H54 (cell line): ENCODE measurements at regions not wholly inside any gene's neighbourhood (a gene's known extent, or its start where the extent isn't known, plus 50 kb on each side); places are given as distances from the start of the nearest gene placed in this dataset.

Source experiments
- DNase-seq: peaks from one replicate; pipeline ENCODE4 v3.0.0; 2011; ENCODE audit warnings: low spot score, mixed read lengths; ENCODE audit not compliant: insufficient read length
- FAIRE-seq: peaks from 3 replicates; lab custom pipeline; 2011; peaks lifted over from hg19 to GRCh38; lab: Jason Lieb, UNC
- POLR2A ChIP-seq: IDR thresholded peaks from 2 replicates; pipeline ENCODE4 v1.6.1; 2011; ENCODE audit warnings: low read depth, mild to moderate bottlenecking, low read length

DNA sequence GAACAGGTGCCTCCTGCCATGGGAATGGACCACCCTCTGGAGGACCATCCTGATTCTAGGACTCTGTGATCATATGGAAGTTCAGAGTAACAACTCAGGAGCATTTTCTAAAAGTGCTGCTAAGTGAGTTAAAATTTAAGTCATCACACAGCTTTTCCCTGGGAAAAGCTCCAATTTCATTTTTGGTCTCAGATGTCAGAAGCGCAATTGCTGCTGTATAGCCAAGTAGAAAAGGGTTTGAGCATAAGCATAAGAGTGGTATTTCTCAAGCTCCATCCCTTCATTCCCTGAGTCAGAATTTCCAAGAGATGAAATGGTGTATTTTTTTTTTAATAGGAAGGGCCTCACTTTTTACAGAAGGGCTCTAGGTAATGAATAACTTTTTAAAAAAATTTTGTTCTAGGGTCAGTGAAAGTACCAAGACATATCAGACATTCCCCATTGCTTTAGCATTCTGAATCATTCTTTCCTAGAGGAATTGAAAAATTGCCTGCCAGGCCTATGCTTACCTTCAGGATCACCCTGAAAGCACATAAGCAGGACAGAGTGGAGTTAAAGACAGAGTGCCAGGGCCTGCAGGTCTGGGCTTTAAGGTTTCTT, 564.5 kb upstream of the ISX start:
- DNase-seq (no peak), FAIRE-seq (no peak)
- TF ChIP-seq POLR2A, result no peak

DNA sequence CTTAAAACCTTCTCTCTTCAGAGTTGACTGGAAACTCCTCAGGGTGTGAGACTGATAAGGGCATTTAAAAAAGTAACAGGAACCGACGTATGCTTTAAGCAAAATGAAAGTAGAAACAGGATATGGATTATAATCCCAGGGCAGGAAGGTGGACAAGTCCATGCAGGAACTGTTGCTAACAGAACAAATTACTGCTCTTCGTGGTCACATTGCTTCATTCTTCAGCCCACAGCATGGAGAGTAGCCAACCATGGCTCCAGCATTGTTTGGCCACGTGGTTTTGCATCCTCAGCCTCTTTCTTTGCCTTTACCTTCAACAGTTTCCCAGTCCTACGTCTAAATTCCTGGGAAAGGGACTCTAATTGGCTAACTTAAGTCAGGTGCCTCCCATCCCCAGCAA, 563.1 kb upstream of the ISX start:
- no peak for TF ChIP-seq POLR2A
- FAIRE-seq (no peak), DNase-seq (no peak)

DNA sequence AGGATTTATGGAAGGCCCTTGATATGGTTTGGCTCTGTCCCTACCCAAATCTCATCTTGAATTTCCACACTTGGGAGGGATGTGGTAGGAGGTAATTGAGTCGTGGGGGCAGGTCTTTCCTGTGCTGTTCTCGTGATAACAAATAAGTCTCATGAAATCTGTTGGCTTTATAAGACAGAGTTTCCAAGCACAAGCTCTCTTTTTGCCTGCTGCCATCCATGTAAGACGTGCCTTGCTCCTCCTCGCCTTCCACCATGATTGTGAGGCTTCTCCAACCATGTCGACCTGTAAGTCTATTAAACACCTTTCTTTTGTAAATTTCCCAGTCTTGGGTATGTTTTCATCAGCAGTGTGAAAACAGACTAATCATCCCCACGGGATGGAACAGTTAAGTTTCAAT, 557.2 kb upstream of the ISX start:
- FAIRE-seq (no peak), DNase-seq (no peak)
- TF ChIP-seq POLR2A, result no peak

DNA sequence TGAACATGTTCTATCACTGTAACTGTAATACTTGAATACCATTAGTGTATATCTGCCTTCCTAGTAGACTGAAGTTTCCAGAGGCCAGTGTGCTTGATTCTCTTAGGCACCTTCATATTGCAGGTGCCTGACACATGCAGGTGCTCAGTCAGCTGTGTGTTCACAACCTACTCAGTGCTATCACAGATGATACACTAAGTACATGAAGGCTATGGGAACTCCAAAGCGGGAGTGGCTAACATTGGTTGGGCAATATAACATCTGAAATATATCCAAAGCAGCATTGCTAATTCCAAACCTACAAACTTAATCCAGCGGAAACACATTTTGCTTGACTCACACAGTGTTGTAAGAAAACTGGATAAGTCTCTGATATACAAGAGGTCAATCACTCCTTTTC, 539.3 kb upstream of the ISX start:
- no peak for TF ChIP-seq POLR2A
- FAIRE-seq, result no peak
- DNase-seq, result no peak

DNA sequence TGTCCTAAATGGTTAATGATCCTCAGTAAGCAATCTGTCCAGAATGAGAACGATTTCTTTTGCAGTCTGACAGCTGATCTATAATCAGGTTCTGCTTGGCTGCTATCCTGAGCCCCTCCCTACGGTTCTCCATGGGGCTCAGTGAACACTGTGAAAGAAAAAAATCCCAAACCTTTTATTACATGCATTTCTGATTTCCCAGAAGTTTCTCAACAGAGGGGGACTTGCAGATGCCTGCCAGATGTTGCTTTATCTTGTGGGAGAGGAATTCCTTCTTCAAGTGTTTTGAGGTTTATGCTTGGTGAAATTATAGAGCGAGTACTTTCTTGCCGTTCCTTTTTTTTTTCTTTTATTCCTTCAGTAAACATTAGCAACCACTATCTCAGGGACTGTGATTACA, 531.9 kb upstream of the ISX start:
- FAIRE-seq, result no peak
- no peak for DNase-seq
- TF ChIP-seq POLR2A, result no peak

DNA sequence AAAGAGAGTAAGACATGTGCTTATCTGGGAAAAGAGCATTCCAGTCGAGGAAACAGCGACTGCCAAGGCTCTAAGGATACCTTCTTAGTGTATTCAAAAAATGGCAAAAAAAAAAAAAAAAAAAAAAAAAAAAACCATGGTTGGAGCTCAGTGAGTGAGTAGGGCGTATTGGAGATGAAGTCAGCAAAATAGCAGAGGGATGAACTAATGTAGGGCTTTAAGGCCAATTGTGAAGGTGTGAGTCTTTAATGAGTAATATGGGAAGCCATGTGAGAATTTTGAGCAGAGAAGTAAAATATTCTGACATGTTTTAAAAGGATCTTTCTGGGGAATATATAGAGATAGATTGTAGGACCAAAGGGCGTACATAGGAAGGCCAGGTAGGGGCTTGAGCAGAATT, 498.6 kb upstream of the ISX start:
- no peak for FAIRE-seq
- no peak for TF ChIP-seq POLR2A
- no peak for DNase-seq

DNA sequence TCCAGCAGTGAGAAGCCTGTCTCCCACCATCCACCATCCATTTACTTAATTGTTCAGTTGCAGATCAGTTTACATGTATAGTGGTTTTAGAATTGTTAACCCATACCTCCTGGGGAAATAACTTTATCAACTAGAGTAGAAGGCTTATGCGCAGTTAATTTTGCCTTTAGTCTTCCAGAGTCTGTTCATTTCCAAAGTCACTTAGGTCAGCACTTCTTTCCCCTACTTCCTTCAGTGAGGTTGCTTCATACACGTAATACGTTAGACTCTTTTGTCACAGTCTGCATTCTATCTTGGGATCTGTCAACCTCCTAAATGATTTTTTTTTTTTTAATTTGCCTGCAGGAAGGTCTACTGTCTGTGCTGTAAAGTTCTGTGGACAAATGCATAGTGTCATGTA, 495.6 kb upstream of the ISX start:
- FAIRE-seq (no peak), DNase-seq (no peak)
- TF ChIP-seq POLR2A, result no peak

DNA sequence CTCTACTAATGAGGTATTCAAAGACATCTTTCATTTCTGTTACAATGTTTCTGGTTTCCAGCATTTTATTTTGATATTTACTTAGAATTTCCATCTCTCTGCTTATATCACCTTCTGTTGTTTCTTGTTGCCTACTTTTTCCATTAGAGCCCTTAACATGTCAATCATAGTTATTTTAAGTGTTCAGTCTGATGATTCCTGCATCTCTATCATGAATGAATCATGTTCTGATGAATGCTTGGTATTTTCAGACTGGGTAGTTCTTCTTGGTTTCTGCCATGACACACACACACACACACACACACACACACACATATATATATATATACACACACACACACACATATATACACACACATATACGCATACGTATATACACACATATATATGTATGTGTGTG, 486.4 kb upstream of the ISX start:
- no peak for FAIRE-seq
- DNase-seq, result no peak
- no peak for TF ChIP-seq POLR2A

DNA sequence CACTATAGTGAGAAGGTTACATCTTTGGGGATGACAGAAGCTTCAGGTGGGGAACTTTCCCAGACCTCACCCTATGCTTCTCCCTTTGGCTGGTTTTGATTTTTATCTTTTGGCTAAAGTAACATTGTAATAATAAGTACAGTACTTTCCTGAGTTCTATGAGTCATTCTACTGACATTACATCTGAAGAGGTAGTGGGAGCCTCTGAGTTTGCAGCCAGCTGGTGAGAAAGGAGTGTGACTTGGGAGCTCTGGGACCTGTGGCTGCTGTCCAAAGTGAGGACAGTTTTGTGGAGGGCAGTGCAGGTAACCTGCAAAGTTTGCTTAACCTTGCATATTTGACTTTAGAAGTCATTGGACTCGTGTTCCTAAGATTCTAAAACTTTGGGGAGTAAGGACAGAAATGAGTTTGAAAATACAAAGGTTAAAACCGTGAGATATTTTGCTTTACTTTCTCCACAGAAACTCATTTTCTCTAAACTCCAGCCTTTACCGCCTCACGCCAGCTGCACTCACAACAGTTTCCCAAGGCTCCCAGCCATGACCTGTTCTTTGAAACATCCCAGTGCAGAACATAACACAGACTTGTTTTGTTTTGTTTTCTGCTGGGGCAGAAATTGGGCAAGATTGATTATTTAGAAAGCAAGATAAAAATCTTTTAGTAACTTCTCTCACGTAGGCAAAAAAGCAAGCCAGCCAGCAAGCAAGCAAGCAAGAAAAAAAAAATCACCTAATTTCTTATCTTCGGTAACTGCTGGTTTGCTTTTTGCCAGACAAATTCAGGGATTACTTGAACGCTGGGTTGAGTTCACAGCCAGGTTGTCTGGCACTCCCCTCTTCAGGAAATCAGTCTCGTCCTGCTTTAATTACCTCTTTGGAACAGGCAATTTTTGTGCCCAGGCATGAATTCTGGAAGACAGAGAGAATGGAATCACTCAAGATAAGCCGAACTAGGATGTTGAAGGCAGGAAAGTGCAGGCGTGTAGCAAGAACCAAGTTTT, 478.3 kb upstream of the ISX start:
- FAIRE-seq, result no peak
- no peak for TF ChIP-seq POLR2A
- no peak for DNase-seq

DNA sequence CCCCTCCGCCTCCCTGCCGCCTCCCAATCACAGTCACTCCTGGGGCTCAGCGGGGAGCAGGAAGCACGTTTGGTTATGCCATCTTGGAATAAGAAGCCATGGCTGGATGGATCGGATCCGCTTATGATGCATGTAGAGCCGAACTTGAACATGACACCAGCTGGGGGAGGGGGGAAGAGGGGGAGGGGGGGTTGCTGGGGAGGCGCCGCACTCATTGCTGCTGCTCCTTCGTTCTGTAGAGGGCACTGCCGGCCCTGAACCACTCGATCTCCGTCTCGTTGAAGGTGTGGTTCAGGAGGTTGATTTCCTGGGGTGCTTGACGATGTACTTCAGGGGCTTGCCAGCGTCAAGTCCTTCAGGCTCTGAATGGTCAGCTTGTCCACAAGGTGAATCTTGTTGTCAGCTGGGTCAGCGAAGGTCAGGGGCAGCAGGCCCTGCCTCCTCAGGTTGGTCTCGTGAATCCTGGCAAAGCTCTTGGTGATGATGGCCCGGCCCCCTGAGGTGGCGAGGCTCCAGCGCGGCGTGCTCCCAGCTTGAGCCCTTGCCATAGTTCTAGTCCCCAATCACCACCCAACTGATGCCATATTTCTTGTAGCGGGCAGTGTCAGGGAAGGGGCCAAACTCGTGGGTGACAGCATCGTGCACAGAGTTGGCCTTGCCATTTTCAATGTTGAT, 476.9 kb upstream of the ISX start:
- DNase-seq, result no peak
- TF ChIP-seq POLR2A, result no peak
- no peak for FAIRE-seq

DNA sequence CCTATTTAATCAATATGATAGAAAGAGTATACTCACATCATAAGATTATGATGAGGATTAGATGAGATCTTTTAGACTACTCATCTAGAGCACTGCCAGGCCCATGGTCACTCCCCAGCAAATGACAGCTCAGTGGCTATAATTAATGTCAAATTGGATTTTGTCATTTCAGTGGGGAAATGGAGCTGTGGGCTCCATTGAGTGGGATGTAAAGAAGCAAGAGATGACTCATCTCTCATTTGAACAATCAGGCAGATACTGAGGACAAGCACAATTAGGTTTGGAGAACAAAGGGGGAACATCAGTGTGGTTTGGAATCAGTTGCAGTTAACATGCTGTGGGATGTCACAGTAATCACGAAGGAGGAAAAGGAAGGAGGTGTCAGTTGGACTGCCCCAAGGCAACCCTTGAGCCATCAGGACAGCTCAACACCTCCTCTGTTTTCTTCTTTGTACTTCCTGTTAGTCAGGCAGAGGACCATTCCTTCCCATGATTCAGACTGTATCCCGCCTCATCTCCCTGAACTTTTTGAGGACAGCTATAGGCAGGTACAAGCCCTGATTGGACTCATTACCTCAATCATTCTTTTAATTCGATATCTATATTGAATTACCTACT, 473.7 kb upstream of the ISX start:
- FAIRE-seq (no peak), DNase-seq (no peak)
- TF ChIP-seq POLR2A, result no peak

DNA sequence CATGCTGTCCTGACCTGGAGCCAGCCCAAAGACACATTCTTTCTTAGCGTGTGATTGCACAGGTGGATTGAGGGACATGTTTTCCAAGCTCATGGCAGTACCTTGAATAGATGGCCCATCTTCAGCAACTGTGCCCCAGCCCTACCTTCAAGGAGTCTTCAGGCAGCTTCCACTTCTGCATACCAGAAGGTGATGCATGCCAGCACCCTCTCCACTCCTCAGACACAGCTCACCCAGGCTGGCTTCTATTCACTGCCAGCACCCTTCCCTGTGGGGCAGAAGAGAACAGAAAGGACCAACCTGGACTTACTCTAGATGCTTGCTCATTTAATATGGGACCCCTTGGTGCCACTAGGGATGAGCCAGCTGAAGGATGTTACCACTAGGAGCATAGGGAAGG, 466.4 kb upstream of the ISX start:
- FAIRE-seq, result no peak
- no peak for TF ChIP-seq POLR2A
- DNase-seq, result no peak

DNA sequence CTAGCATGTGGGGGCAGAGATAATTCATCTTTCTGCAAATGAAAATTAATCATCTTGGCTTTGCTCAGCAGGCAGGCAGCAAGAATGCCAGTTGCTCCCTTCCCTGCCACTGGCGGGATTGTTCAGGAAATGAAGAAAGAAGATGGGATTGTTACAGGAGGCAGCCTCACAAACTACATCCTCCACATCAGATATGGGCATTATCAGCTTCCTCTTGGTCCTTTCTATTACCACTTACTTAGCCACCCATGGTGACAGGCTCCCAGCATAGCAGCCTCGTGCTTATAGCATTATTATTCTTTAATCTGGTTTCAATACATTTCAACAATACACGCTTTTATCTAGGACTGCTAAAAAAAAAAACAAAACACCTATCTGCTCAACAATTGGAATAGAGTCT, 461.6 kb upstream of the ISX start:
- TF ChIP-seq POLR2A, result no peak

DNA sequence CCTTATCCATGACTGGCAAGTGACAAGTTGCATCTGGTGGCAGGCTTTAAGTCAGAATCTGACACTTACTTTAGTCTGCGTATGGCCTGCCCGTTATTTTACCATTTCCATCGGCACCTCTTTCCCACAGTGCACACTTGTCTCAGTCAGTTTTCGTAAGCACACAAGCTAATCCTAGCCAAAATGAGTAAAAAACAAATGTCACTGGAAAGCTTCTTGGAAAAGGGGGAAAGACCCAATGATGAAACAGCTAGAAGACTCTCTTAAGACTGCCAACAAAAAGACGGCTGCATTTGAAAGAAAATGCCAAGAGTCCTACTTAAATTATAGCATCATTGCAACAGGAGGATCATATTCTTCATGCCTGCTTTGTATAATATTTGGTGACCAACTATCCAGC, 457.9 kb upstream of the ISX start:
- DNase-seq (no peak), FAIRE-seq (no peak)
- TF ChIP-seq POLR2A, result no peak

More for the DNA sequence above, 461.6 kb upstream of the ISX start:
- DNase-seq, result no peak
- no peak for FAIRE-seq
